Stimulated activated CD8-positive, alpha-beta memory T cell treated with anti-CD3 and anti-CD28 coated beads, Interleukin-7, amount 100 ng/mL, for 24 hours (primary cell): ENCODE measurements at regions not wholly inside any gene's neighbourhood (a gene's known extent, or its start where the extent isn't known, plus 50 kb on each side); places are given as distances from the start of the nearest gene placed in this dataset.

Source experiments
- DNase-seq: peaks from one replicate; pipeline ENCODE4 v3.0.0-alpha.2; 2020; ENCODE audit warnings: low read depth

DNA sequence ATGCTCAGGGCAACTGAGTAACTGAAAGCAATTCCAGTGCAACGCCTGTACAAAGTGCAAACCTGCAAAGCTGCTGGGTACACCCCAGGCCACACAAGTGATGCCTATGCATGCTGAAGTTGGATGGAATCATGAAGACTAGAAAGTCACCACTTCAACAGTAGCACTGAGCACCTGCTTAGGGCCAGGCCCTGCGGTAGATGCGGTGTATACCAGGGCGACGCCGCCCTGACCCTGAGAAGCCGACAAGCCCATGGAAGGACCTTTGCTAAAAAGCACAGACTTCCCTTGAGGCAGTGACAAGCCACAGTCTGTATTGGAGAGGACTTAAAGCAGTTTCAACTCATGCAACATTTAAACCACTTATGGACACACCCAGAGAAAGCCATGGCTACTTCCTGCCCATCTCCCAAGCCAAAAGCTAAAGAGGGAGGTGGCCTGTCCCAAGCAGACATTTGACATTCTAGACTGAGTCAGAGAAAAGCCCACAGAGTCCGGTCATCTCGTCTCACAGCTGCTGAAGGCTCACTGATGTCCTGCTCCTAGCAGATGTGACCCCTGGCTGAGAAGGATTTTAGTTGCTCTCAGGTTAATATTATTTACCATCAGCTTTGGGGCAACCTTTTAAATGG is 843.9 kb upstream of the TMEM132C start:
- DNase-seq, result no peak

DNA sequence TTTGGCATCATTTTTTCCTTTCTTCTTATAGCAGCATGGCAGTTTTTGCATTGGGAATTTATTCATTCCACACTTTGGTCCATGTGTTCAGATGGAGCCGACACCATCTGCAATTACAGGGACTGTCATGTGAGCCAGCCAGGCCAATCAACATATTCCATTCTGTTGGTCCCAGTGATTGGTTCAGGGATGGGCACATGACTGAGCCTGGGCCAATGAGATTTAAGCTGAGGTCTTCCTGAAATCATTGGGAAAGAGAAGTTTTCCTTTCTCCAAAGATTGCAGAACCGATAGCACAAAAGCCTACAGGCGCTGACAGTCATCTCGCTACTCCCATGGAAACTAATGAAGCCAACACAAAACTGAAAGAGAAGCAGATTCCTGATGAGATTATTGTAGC is 841.5 kb upstream of the TMEM132C start:
- no peak for DNase-seq

- DNase-seq, result no peak
Observed at GRCh38 chr12:127428420-127428819, 838.5 kb upstream of the TMEM132C start.

- no peak for DNase-seq
Observed at GRCh38 chr12:127429551-127430285, 837.3 kb upstream of the TMEM132C start.

GRCh38 chr12:127430401-127430800 is 836.6 kb upstream of the TMEM132C start:
- no peak for DNase-seq

- no peak for DNase-seq
Observed at GRCh38 chr12:127431177-127431576, 835.8 kb upstream of the TMEM132C start.

GRCh38 chr12:127431594-127431993 is 835.4 kb upstream of the TMEM132C start:
- DNase-seq, result no peak

DNA sequence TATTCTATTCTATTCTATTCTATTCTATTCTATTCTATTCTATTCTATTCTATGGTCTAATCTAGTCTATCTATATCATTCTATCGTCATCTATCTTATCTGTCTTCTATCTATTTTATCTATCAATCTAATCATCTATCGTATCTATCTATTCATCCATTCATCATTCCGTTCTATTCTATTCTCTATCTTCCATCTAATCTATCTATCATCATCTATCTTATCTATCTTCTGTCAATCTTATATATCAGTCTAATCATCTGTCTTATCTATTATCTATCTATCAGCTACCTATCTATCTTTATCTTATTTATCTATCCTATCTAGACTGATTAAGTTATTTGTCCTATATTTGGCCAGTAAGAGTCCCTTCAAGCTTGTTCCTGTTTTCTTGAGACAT is 831.5 kb upstream of the TMEM132C start:
- DNase-seq, result no peak

DNA sequence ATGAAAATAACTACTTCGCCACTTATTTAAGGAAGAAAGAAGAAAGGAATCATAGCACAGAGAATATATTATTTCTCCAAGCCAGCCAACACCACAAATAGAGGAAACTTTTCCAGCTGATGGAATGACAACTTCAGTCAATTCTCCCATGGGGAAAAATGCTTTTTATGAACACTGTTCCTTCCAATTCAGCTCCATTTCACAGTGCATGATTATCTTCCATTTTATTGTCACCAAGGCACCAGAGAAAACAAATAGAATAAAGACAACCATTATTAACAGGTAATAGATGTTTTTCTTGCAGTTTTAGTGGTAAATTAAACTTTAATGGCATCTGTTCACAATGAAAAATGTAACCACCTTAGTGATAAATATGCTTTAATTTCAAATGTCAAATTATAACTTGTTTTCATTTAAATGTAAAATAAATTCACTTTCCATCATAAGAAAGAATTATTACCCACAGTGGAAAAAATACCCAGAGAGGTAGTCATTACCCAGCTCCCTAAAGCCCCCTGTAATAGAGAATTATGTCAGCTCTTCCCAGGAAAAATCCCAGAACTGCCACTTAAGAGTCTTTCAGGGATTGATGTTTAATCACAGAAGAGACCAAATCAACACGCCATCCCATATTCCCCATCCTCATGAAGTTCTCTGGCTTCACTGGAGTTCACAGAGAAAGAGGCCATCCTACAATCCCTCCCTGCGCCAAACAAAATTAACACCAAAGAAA is 828.3 kb upstream of the TMEM132C start:
- DNase-seq, result no peak

DNA sequence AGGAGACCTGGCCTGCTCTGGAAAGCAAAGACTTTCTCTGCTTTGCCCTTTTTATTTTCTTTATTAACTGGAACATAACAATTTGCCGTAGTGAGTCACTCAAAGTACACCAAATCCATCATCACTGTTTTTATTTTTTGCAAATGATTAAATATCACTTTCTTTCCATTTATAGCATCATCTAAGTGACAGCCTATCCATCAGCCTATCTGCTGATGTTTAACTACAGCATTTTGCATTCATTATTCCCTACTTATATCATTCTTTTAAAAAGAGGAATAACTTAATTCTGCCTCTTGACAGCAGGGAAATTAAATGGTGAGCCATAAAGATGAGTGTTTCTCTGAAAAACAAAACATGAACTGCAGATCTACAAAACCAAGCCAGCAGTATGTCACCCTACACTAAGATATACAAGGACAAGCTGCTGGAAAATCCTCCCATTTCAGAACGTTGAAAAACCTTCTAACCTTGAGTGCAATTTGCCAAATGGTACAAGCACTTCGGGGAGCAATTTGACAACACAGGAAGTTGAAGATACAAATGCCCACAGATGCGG is 821.3 kb upstream of the TMEM132C start:
- no peak for DNase-seq

GRCh38 chr12:127448906-127449305 is 818.1 kb upstream of the TMEM132C start:
- DNase-seq, result no peak

DNA sequence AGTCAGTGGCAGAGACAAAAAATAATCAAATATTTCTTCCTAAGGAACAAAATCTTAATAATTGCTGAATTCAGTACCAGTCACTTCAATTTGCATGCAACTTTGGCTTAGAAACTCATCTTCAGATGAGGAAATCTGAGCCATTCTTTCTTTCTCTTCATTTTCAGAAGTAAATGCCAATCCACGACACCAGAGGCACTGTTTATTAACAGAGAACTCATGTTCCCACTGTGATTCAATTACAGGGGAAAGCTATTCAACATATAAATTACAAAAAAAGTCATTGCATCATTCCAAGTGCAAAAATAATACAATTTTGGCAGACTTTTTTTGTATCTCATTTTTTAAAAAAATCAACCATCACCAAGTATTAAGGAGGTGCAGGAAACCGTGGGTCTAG is 816.1 kb upstream of the TMEM132C start:
- no peak for DNase-seq

DNA sequence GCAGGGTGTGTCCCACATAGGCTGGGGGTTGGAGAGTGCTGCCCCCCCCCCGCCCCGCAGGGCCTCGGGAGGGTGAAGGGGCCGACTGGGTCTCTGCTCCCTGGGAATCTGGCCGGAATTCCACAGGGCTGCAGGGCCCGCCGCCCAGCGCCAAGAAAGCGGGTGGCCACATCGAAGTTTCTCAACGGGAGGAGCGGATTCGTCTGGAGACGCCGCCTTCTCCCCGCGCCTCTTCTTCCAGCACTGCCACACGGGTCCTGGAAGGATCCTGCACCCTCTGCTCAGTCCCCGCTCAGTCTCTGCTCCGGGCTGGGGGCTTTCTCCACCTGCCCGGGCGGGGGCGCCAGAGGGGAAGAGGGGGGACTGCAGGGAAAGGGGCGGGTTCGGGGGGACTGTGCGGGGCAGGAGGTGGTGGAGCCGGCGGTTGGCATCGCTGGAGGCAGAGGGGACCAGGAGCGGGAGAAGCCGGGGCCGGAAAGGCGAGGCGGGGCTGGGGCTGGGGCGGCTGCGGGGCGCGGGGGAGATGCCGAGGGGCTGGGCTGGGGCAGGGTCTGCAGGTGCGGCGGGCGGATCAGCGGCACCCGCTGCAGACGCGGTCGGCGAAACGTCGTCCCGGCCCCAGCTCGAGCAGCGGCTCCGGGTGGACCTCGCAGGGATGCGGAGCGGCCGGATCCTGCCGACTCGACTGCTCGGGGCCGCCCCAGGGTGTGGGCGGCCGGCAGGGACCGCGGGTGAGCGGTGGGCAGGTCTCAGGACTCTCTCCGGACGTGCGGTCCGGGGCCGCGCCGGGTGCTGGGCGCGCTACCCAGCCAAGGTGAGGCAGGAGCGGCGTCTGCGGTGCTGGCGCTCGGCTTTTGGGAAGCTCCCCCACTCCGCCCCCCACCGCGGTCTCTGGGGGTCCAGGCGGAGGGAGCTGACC is 811.4 kb upstream of the TMEM132C start:
- no peak for DNase-seq

GRCh38 chr12:127457726-127458125 is 809.2 kb upstream of the TMEM132C start:
- no peak for DNase-seq

DNA sequence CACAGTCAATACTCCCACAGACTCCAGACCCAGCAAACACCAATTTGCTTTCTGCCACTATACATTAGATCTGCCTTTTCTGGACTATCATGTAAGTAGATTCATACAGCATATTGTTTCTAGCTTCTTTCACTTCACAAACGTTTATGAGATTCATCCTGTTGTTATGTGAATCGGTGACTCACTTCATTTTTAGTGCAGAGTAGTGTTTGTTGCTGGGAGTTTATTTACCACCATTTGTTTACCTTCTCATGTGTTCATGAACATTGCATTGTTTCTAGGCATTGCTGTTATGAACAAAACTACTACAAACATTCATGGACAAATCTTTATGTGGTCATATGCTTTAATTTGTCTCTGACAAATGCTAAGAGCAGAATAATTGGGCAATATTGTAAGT is 807.8 kb upstream of the TMEM132C start:
- no peak for DNase-seq

- no peak for DNase-seq
Observed at GRCh38 chr12:127459687-127460086, 807.3 kb upstream of the TMEM132C start.

- no peak for DNase-seq
Observed at GRCh38 chr12:127463237-127463636, 803.7 kb upstream of the TMEM132C start.

DNA sequence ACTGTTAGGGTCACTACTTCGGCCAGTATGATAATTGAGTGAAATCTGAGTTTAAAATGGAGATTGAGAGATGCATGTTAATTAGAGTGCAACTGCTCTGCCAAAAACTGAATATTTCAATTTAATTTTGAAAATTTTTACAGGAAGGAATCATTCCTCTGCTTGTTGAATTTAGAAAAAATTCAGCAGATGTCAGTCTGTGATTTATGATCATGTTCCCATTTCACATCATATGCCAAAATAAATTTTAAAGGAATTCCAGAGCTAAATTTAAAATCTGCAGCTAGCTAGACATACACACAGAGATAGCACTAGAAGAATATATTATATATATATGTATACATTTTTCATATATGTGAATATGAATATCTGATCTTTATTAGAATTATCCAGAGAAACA is 797.6 kb upstream of the TMEM132C start:
- DNase-seq, result no peak

DNA sequence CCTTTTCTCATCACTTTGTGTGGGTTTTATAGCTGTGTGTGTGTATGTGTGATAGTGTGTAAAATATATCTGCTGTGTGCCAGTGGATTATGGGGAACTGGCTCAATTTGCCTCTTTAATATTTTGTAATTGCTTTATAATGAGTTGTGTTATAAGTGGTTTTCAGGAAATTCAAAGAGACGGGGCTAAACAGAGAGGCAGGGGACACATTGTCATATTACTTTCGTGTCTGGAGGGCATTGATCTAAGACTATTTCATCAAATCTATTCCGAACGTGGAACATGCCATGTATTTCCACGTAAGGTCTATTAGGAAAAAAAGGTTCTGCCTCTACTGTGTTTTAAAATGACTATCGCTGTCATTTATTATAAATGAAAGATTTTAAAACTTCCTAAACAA is 793.2 kb upstream of the TMEM132C start:
- no peak for DNase-seq

- DNase-seq, result no peak
Observed at GRCh38 chr12:127479256-127479655, 787.7 kb upstream of the TMEM132C start.

DNA sequence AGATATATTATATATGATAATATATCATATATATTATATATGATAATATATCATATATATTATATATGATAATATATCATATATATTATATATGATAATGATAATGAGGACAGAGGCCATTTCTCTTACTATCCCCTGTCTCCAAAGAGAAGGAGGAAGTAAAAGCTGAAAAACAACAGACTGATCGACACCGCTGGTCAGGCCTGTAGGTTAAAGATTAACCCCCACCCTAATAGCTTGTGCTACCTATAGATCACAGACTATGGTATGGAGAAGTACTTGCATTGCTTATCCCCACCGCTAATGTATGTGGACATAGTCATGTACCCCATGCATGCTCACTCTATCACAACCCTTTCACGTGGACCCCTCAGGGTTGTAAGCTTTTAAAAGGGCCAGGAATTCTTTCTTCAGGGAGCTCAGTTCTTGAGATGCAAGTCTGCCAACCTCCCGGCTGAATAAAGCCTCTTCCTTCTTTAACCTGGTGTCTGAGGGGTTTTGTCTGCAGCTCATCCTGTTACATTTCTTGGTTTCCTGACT is 786.1 kb upstream of the TMEM132C start:
- DNase-seq, result no peak

- DNase-seq, result no peak
Observed at GRCh38 chr12:127482950-127483349, 784.0 kb upstream of the TMEM132C start.
